ENCODE measurements at regions not wholly inside any gene's neighbourhood (a gene's known extent, or its start where the extent isn't known, plus 50 kb on each side); places are given as distances from the start of the nearest gene placed in this dataset.

- TF ChIP-seq IKZF5 (CRISPR knock-in tag; IDR thresholded peaks at IDR 0.05), result peak; percentile 20; the same call in 1 of the 2 replicates
- TF ChIP-seq IKZF4 (CRISPR knock-in tag; IDR thresholded peaks at IDR 0.05; ENCODE audit: borderline replicate concordance, low read depth, not compliant biosample characterization), result no peak
- TF ChIP-seq ZSCAN30 (CRISPR knock-in tag; IDR thresholded peaks at IDR 0.05), result no peak
- no peak for TF ChIP-seq TMF1 (CRISPR knock-in tag; IDR thresholded peaks at IDR 0.05; ENCODE audit: low read depth)
- TF ChIP-seq NFIC (IDR thresholded peaks at IDR 0.05; ENCODE audit: low read length), result peak; percentile 90
- TF ChIP-seq CCAR2 (optimal IDR thresholded peaks at IDR 0.05; ENCODE audit: low read depth, low read length), result no peak
- no peak for TF ChIP-seq ZNF598 (CRISPR knock-in tag; IDR thresholded peaks at IDR 0.05; ENCODE audit: borderline replicate concordance)
- TF ChIP-seq ZNF782 (CRISPR knock-in tag; IDR thresholded peaks at IDR 0.05; ENCODE audit: borderline replicate concordance), result no peak
- TF ChIP-seq BRD4 (CRISPR knock-in tag; IDR thresholded peaks at IDR 0.05), result no peak
- TF ChIP-seq FOXA3 (CRISPR knock-in tag; IDR thresholded peaks at IDR 0.05), result peak; percentile 97
- TF ChIP-seq ZNF883 (CRISPR knock-in tag; IDR thresholded peaks at IDR 0.05; ENCODE audit: not compliant biosample characterization), result no peak
- no peak for TF ChIP-seq RFX1 (IDR thresholded peaks at IDR 0.05)
- peak; percentile 51; the same call in 1 of the 2 replicates for TF ChIP-seq ERF (CRISPR knock-in tag; IDR thresholded peaks at IDR 0.05)
- no peak for TF ChIP-seq ZNF350 (CRISPR knock-in tag; IDR thresholded peaks at IDR 0.05; ENCODE audit: borderline replicate concordance, low read depth)
- no peak for TF ChIP-seq ZEB1 (IDR thresholded peaks at IDR 0.05; ENCODE audit: insufficient replicate concordance, low read depth)
- no peak for TF ChIP-seq POLR2G (IDR thresholded peaks at IDR 0.05; ENCODE audit: low read depth, low read length)
- no peak for TF ChIP-seq FUBP1 (CRISPR knock-in tag; IDR thresholded peaks at IDR 0.05; ENCODE audit: borderline replicate concordance)
- TF ChIP-seq AGO1 (IDR thresholded peaks at IDR 0.05; ENCODE audit: low read depth, low read length, poor library complexity, severe bottlenecking), result no peak
- TF ChIP-seq RAD21 (CRISPR knock-in tag; IDR thresholded peaks at IDR 0.05), result no peak
- no peak for TF ChIP-seq ZNF343 (CRISPR knock-in tag; IDR thresholded peaks at IDR 0.05)
- no peak for TF ChIP-seq ZNF354B (CRISPR knock-in tag; IDR thresholded peaks at IDR 0.05)
- TF ChIP-seq RORA (CRISPR knock-in tag; IDR thresholded peaks at IDR 0.05), result no peak
- TF ChIP-seq SNAPC4 (CRISPR knock-in tag; IDR thresholded peaks at IDR 0.05), result no peak
These were observed 545.6 kb upstream of the LCORL start (continued) for GRCh38 chr4:18566970-18567799.

All from HepG2 (cell line).